Thyroid gland (tissue), 4 donors: ENCODE measurements at regions not wholly inside any gene's neighbourhood (a gene's known extent, or its start where the extent isn't known, plus 50 kb on each side); places are given as distances from the start of the nearest gene placed in this dataset.

Experiments used
- DNase-seq, 2 donors: peaks; one replicate each; pipeline ENCODE4 v3.0.0-alpha.2; 2019
- H3K27ac ChIP-seq, 3 donors: fragments of 200-600 bp; sonication (generic); 1 replicate in 2 of 3; 2 replicates in 1 of 3; pipeline ENCODE4 v1.5.1; 2016 to 2019; ENCODE audit warnings: mild to moderate bottlenecking in 1 of 3, moderate library complexity in 1 of 3
- H3K27me3 ChIP-seq: fragments of 200-600 bp; sonication (generic); one replicate; pipeline ENCODE4 v1.5.1; 2019
- H3K36me3 ChIP-seq, 2 donors: fragments of 200-600 bp; sonication (generic); one replicate each; pipeline ENCODE4 v1.5.1; 2016 to 2019
- H3K4me1 ChIP-seq, 2 donors: fragments of 200-600 bp; sonication (generic); one replicate each; pipeline ENCODE4 v1.5.1; 2017 to 2019
- H3K4me3 ChIP-seq, 3 donors: fragments of 200-600 bp; sonication (generic); replicated peaks in 1 of 3; 1 replicate in 2 of 3; 2 replicates in 1 of 3; pipeline ENCODE4 v1.5.1; 2016; ENCODE audit warnings: mild to moderate bottlenecking in 1 of 3
- H3K9me3 ChIP-seq: fragments of 200-600 bp; sonication (generic); one replicate; pipeline ENCODE4 v1.5.1; 2017
- POLR2A ChIP-seq, 2 donors: fragments of 450-650 bp; IDR thresholded peaks; one replicate each; pipeline ENCODE4 v1.6.1; 2017; ENCODE audit warnings: antibody characterized with exemption in 2 of 2, mild to moderate bottlenecking in 2 of 2, moderate library complexity in 1 of 2
- WGBS, 2 donors: methylation state at CpG; one replicate each; pipeline ENCODE4 v1.1.5; 2017; 5-methylcytosine and 5-hydroxymethylcytosine counted together
- intact Hi-C: fragments of 100-400 bp; cut with DNase I; formaldehyde crosslinking; loops from one replicate; pipeline ENCODE4 v1.15.1; 2023
- TF ChIP-seq, protein P1 (sequence below), 6 experiments: fragments of 200-600 bp in 3 of 6; fragments of 450-650 bp in 3 of 6; sonication (generic) in 3 of 6; IDR thresholded peaks; one replicate each; pipeline ENCODE4 v1.5.1; 2016 to 2019; ENCODE audit warnings: antibody characterized with exemption in 6 of 6, mild to moderate bottlenecking in 2 of 6, inconsistent platforms in 1 of 6, moderate library complexity in 1 of 6

DNA sequence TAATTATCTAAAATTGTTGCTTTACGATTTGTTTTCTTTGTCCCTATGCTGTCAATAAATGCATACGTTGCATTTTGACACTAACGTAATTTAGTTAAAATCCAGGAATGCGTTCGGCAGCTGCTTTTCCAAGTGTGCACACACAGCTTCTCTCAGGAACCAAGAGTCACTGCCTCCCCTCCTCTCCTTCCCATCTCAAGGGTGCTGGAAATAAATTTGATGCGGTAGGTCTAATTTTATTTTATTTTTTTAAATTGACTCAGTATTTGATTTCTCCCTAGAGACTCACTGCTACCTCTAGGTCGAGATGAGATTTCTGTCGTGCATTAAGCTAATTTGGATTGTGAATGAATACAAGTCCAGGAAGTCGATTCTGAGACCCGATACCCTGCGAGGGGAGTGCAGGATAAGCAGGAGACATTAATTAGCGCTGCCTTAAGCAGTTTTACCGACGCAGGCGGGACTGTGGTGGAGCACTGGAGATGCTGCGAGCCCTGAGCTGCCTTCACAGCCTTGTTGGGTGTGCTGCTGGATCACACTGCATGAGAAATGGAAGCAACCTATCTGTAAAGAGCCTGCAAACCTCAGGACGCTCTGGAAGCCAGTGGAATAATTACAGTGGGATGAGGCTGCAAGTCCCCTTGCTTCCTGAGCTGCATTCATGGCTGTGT, 381.2 kb downstream of the C6orf118 start:
- Histone ChIP-seq H3K4me1 (no peaks in the 10 kb centered on the region), H3K9me3 (no peaks in the 10 kb centered on the region), H3K27ac (no peak overlapping the region), H3K36me3 (no peaks in the 10 kb centered on the region), H3K4me3 (no peak overlapping the region), H3K27me3 (no peaks in the 10 kb centered on the region)
- 71 to 80% methylated on average over 17 of the region's 17 CpGs for WGBS, 2 donors
- intact Hi-C loops: no loop called here
- no peak for DNase-seq
- TF ChIP-seq, protein P1, sequence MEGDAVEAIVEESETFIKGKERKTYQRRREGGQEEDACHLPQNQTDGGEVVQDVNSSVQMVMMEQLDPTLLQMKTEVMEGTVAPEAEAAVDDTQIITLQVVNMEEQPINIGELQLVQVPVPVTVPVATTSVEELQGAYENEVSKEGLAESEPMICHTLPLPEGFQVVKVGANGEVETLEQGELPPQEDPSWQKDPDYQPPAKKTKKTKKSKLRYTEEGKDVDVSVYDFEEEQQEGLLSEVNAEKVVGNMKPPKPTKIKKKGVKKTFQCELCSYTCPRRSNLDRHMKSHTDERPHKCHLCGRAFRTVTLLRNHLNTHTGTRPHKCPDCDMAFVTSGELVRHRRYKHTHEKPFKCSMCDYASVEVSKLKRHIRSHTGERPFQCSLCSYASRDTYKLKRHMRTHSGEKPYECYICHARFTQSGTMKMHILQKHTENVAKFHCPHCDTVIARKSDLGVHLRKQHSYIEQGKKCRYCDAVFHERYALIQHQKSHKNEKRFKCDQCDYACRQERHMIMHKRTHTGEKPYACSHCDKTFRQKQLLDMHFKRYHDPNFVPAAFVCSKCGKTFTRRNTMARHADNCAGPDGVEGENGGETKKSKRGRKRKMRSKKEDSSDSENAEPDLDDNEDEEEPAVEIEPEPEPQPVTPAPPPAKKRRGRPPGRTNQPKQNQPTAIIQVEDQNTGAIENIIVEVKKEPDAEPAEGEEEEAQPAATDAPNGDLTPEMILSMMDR (IDR thresholded peaks at IDR 0.05): no peak
- no peak for TF ChIP-seq POLR2A (IDR thresholded peaks at IDR 0.05)

DNA sequence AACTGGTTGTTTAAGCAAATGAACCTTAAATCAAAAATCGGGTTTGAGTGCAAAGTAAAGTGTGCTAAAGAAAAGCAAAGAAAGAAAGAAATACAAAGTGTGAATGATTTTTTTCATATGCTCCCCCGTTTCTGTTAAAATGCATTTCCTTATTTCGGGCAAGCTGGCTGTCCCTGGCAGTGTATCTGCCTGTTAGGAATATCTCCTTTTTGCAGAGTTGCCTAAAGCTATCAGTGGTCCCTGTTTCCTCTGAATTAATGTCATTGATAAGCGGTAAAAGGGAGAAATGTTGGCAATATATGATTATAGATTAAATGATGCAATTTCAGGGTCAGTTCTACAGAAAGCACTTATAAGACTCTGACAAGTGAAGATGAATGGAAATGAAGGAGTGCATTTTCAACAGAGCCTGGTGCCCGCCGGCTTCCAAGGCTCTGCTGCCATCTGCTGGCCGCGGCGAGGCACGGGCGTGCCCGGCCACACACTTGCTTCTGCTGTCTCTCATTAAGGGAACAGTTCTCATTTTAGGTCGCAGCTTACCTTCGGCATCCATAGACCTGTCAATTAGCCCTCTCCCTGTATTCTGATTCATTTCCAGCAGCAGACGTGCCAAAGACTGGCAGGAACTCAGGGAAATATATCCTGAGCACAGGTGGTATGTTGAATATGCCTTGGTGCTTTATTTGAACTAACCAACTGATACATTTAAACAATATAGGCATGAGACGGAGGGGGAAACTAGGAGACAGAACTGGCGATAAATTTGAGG, 381.9 kb downstream of the C6orf118 start:
- DNase-seq: peak; percentile 55 to 65
- H3K4me1 ChIP-seq: no peaks in the 10 kb centered on the region
- intact Hi-C loops: no loop called here
- H3K4me3 ChIP-seq: no peak overlapping the region
- no peaks in the 10 kb centered on the region for H3K36me3 ChIP-seq
- no peaks in the 10 kb centered on the region for H3K27me3 ChIP-seq
- TF ChIP-seq POLR2A (IDR thresholded peaks at IDR 0.05): no peak
- TF ChIP-seq, protein P1 (IDR thresholded peaks at IDR 0.05): peak; percentile 71 to 98 (median 91)
- H3K27ac ChIP-seq: no peak overlapping the region
- H3K9me3 ChIP-seq: no peaks in the 10 kb centered on the region
- WGBS, 2 donors: 19 to 22% methylated on average over 17 of the region's 17 CpGs

DNA sequence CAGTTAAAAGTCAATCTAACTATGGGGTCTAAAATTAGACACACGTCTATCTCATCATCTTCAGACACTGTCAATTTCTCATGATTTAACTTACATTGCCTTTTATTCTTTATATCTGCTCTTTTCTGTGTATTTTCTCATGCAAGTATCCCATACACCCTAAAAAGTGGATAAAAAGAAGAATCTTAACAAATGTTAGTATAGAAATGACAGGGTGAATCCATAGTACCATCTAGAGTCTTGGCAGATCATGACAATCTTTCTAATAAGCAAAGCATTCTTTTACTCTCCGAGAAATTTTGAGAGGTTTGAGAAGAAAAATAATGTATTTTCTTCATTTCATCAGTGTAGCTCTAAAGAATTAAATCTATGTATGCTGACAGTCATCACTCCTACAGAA, 382.7 kb downstream of the C6orf118 start:
- no peak overlapping the region for H3K4me3 ChIP-seq
- no peaks in the 10 kb centered on the region for H3K27me3 ChIP-seq
- no peak overlapping the region for H3K27ac ChIP-seq
- H3K36me3 ChIP-seq: no peaks in the 10 kb centered on the region
- TF ChIP-seq POLR2A (IDR thresholded peaks at IDR 0.05): no peak
- WGBS, 2 donors: 75 to 76% methylated on average over 2 of the region's 2 CpGs
- H3K9me3 ChIP-seq: no peaks in the 10 kb centered on the region
- H3K4me1 ChIP-seq: no peaks in the 10 kb centered on the region
- intact Hi-C loops: no loop called here
- no peak for DNase-seq

DNA sequence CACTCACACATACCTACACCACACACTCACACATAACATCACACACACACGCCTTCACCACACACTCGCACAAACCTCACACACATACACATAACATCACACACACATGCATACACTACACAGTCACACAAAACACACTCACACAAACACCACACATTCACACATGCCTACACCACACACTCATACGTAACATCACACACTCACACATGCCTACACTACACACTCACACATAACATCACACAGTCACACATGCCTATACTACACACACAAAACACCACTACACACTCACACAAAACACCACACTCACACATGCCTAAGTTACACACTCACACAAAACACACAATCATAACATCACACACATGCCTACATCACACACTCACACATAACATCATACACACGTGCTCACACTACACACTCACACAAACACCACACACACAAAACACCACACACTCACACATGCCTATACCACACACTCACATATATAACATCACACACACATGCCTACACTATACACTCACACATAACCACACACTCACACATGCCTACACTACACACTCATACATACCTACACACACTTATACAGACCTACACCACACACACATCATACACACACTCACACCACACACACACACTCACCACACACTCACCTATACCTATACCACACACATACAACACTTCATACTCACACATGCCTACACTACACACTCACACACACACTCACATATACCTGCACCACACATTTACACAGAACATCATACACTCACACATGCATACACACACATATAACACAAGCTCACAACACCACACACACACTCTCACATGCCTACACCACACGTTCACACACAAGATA, 383.5 kb downstream of the C6orf118 start:
- Histone ChIP-seq H3K36me3 (no peaks in the 10 kb centered on the region), H3K27me3 (no peaks in the 10 kb centered on the region), H3K4me1 (no peaks in the 10 kb centered on the region), H3K4me3 (no peak overlapping the region), H3K9me3 (no peaks in the 10 kb centered on the region), H3K27ac (no peak overlapping the region)
- intact Hi-C loops: no loop called here
- 91 to 92% methylated on average over 5 of the region's 5 CpGs for WGBS, 2 donors
- DNase-seq: no peak
- no peak for TF ChIP-seq POLR2A (IDR thresholded peaks at IDR 0.05)
- TF ChIP-seq, protein P1 (IDR thresholded peaks at IDR 0.05): no peak

DNA sequence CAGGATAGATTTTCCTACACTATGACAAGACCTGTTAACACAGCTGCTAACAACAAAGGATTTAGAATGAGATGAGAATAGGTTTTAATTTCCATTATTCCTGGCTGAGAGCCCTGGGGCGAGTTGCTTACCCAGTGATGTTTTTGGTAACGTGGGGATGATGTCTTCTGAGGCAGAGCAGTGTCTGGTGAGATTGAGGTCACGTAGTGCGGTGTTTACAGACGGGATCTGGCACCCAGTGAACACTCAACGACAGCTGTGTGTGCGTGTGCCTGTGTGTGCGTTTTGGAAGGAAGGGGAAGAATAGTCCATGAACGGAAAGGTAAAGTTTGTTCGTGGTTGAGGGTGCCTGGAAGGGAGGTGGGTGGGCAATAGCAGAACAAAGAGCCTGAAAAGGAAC, 384.7 kb downstream of the C6orf118 start:
- no peak for DNase-seq
- Histone ChIP-seq H3K4me1 (no peaks in the 10 kb centered on the region), H3K9me3 (no peaks in the 10 kb centered on the region), H3K27me3 (no peaks in the 10 kb centered on the region), H3K27ac (no peak overlapping the region), H3K36me3 (no peaks in the 10 kb centered on the region), H3K4me3 (no peak overlapping the region)
- intact Hi-C loops: no loop called here
- WGBS, 2 donors: 59 to 75% methylated on average over 10 of the region's 10 CpGs
- TF ChIP-seq, protein P1 (IDR thresholded peaks at IDR 0.05): no peak
- no peak for TF ChIP-seq POLR2A (IDR thresholded peaks at IDR 0.05)
